K562 (cell line): ENCODE measurements at regions not wholly inside any gene's neighbourhood (a gene's known extent, or its start where the extent isn't known, plus 50 kb on each side); places are given as distances from the start of the nearest gene placed in this dataset.

Experiments used
- ATAC-seq: fragments of 200-7000 bp; cut with Tn5 transposase; 3 replicates; pipeline ENCODE4 v1.9.1; 2020; ENCODE audit warnings: moderate library complexity
- BruUV-seq: library from RNA; stranded (reverse); fragments of 400-500 nt; replicated peaks from 2 replicates; lab custom pipeline; 2021; lab: Mats Ljungman, UMichigan
- CTCF ChIA-PET: fragments of 300-600 bp; formaldehyde crosslinking; extraction: SDS; loops from one replicate; lab custom pipeline; 2021; ENCODE audit warnings: low intra/inter-chr PET ratio; lab: Yijun Ruan, JAX
- POLR2A ChIA-PET: fragments of 300-600, 350-650 bp; sonication (Branson Sonifier 250); formaldehyde crosslinking; extraction: SDS; loops from one replicate; lab custom pipeline; 2021; ENCODE audit warnings: antibody characterized with exemption, inconsistent platforms; lab: Yijun Ruan, JAX
- DNase-seq, 4 experiments: peaks; one replicate each; pipeline versions ENCODE4 v3.0.0 to v3.0.0-alpha.2; 2011 to 2018; ENCODE audit warnings: low spot score in 3 of 4, mixed read lengths in 3 of 4; ENCODE audit errors: extremely low read depth in 1 of 4
- FAIRE-seq: peaks from 2 replicates; lab custom pipeline; 2011; peaks lifted over from hg19 to GRCh38; lab: Jason Lieb, UNC
- H2AFZ ChIP-seq: 2 replicates; pipeline ENCODE4 v1.6.0; 2011; ENCODE audit warnings: low read depth, low read length, control low read depth, inconsistent platforms
- H3K27ac ChIP-seq: fragments of 200-600 bp; 3 replicates; pipeline ENCODE4 v1.8.0; 2011; ENCODE audit warnings: low read depth, mild to moderate bottlenecking, control low read depth, inconsistent platforms, low read length, moderate library complexity, mixed read lengths; ENCODE audit errors: extremely low read depth
- H3K27me3 ChIP-seq, 2 experiments: fragments of 300-600 bp in 1 of 2; 2 replicates in 1 of 2; 3 replicates in 1 of 2; pipeline versions ENCODE4 v1.6.0 to v1.8.0; 2011; ENCODE audit warnings: inconsistent platforms in 2 of 2, low read length in 2 of 2, mild to moderate bottlenecking in 1 of 2, mixed read lengths in 1 of 2, moderate library complexity in 1 of 2; ENCODE audit not compliant: control insufficient read depth in 2 of 2, insufficient read depth in 2 of 2
- H3K36me3 ChIP-seq: fragments of 300-600 bp; 3 replicates; pipeline ENCODE4 v1.8.0; 2011; ENCODE audit warnings: mild to moderate bottlenecking, low read length, inconsistent platforms; ENCODE audit not compliant: control insufficient read depth, insufficient read depth
- H3K4me1 ChIP-seq, 2 experiments: fragments of 200-600 bp in 1 of 2; replicated peaks in 1 of 2; 2 replicates in 1 of 2; 3 replicates in 1 of 2; pipeline versions ENCODE4 v1.5.1 to v1.8.0; 2011; ENCODE audit warnings: inconsistent platforms in 2 of 2, low read length in 2 of 2, mild to moderate bottlenecking in 1 of 2, mixed read lengths in 1 of 2, moderate library complexity in 1 of 2; ENCODE audit not compliant: control insufficient read depth in 2 of 2, insufficient read depth in 2 of 2
- H3K4me2 ChIP-seq: 2 replicates; pipeline ENCODE4 v1.6.1; 2011; ENCODE audit warnings: low read length, control low read depth, inconsistent platforms, mixed read lengths; ENCODE audit not compliant: insufficient read depth
- H3K4me3 ChIP-seq: fragments of 200-600 bp; sonication (generic), shearing (Covaris generic); 2 replicates; pipeline ENCODE4 v1.5.1; 2016; ENCODE audit warnings: control low read depth, inconsistent platforms
- H3K79me2 ChIP-seq: fragments of 200-600 bp; 3 replicates; pipeline ENCODE4 v1.8.0; 2011; ENCODE audit warnings: low read length, inconsistent platforms; ENCODE audit not compliant: control insufficient read depth, insufficient read depth
- H3K9ac ChIP-seq, 2 experiments: 2 replicates each; pipeline versions ENCODE4 v1.6.0 to v1.6.1; 2011; ENCODE audit warnings: low read depth in 2 of 2, low read length in 2 of 2, control low read depth in 1 of 2, inconsistent platforms in 1 of 2, mild to moderate bottlenecking in 1 of 2, mixed read lengths in 1 of 2; ENCODE audit not compliant: insufficient read depth in 1 of 2
- H3K9me1 ChIP-seq: one replicate; pipeline ENCODE4 v1.6.0; 2011; ENCODE audit warnings: inconsistent platforms, mild to moderate bottlenecking, low read length, moderate library complexity; ENCODE audit not compliant: control insufficient read depth, insufficient read depth
- H3K9me3 ChIP-seq: replicated peaks from 2 replicates; pipeline ENCODE4 v1.5.1; 2011; ENCODE audit warnings: low read depth, low read length, inconsistent platforms; ENCODE audit not compliant: control insufficient read depth, insufficient read depth
- H4K20me1 ChIP-seq: replicated peaks from 2 replicates; pipeline ENCODE4 v1.6.1; 2011; ENCODE audit warnings: low read length, inconsistent platforms, mixed read lengths; ENCODE audit not compliant: control insufficient read depth, insufficient read depth
- ASH1L ChIP-seq: fragments of 450-650 bp; IDR thresholded peaks from 2 replicates; pipeline ENCODE4 v1.6.1; 2018; ENCODE audit warnings: borderline replicate concordance, mild to moderate bottlenecking, low read depth; ENCODE audit not compliant: partially characterized antibody
- POLR3A ChIP-seq: IDR thresholded peaks from 2 replicates; pipeline ENCODE4 v1.6.1; 2011; ENCODE audit warnings: borderline replicate concordance, mild to moderate bottlenecking, moderate library complexity; ENCODE audit not compliant: insufficient read length, insufficient read depth; ENCODE audit errors: extremely low read depth
- SNRNP70 ChIP-seq: fragments of 200-400 bp; formaldehyde crosslinking; optimal IDR thresholded peaks from 2 replicates; pipeline ENCODE3; 2017; ENCODE audit warnings: low read depth, low read length
- ZNF3 ChIP-seq: fragments of 250-450 bp; sonication (Bioruptor Pico); IDR thresholded peaks from 2 replicates; pipeline ENCODE4 v1.5.0; 2021; ENCODE audit warnings: mild to moderate bottlenecking, moderate library complexity
- WGBS: fragments of 100-300 bp; shearing (Covaris generic); methylation state at CpG from one replicate; pipeline ENCODE4 v1.1.6; 2016; ENCODE audit warnings: low coverage, mixed read lengths; ENCODE audit not compliant: insufficient coverage; ENCODE audit errors: missing lambda C conversion rate; 5-methylcytosine and 5-hydroxymethylcytosine counted together
- in situ Hi-C: fragments of 300-500 bp; cut with MboI; formaldehyde crosslinking; loops from 4 replicates; pipeline ENCODE4 v1.15.0; 2018; ENCODE audit warnings: inconsistent platforms, mixed read lengths
- intact Hi-C: fragments of 100-400 bp; cut with micrococcal nuclease; formaldehyde crosslinking; loops from 2 replicates; pipeline ENCODE4 v1.14.2; 2022
- TF ChIP-seq, protein P1 (sequence below), 2 experiments: IDR thresholded peaks; 2 replicates each; pipeline ENCODE4 v1.6.1; 2012; ENCODE audit warnings: improper control_type of control experiment in 2 of 2, low read depth in 2 of 2, low read length in 2 of 2, borderline replicate concordance in 1 of 2
- TF ChIP-seq, protein P2 (sequence below): sonication (generic); formaldehyde crosslinking; IDR thresholded peaks from 2 replicates; pipeline ENCODE4 v1.8.0; 2022; ENCODE audit warnings: missing genetic modification reagents, mild to moderate bottlenecking, borderline replicate concordance

DNA sequence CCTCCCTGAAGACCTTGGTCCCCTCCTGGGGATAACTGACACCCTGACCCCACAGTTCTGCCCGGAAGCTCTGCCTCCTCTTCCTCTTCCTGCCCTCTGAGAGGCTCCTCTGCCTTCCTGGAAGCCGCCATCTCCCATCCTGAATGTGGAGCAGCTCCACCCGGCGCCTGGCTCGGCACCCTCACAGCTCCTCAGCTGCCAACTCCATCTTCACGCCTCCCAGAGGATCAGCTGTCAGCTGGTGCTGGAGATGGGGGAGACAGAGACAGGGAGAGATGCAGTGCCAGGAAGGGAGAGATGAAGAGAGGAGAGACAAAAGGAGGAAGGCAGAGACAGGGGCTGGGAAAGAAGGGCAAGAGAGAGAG, 210.4 kb upstream of the CSF3R start:
- ATAC-seq (no peak), DNase-seq (no peak), FAIRE-seq (no peak)
- TF ChIP-seq SNRNP70 (no peak), POLR3A (no peak), ASH1L (no peak), ZNF3 (CRISPR knock-in tag) (no peak)
- TF ChIP-seq, protein P1, sequence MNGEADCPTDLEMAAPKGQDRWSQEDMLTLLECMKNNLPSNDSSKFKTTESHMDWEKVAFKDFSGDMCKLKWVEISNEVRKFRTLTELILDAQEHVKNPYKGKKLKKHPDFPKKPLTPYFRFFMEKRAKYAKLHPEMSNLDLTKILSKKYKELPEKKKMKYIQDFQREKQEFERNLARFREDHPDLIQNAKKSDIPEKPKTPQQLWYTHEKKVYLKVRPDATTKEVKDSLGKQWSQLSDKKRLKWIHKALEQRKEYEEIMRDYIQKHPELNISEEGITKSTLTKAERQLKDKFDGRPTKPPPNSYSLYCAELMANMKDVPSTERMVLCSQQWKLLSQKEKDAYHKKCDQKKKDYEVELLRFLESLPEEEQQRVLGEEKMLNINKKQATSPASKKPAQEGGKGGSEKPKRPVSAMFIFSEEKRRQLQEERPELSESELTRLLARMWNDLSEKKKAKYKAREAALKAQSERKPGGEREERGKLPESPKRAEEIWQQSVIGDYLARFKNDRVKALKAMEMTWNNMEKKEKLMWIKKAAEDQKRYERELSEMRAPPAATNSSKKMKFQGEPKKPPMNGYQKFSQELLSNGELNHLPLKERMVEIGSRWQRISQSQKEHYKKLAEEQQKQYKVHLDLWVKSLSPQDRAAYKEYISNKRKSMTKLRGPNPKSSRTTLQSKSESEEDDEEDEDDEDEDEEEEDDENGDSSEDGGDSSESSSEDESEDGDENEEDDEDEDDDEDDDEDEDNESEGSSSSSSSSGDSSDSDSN (IDR thresholded peaks at IDR 0.05; ENCODE audit: borderline replicate concordance in 1 of 2, low read depth in 2 of 2, low read length in 2 of 2), result no peak
- TF ChIP-seq, protein P2, sequence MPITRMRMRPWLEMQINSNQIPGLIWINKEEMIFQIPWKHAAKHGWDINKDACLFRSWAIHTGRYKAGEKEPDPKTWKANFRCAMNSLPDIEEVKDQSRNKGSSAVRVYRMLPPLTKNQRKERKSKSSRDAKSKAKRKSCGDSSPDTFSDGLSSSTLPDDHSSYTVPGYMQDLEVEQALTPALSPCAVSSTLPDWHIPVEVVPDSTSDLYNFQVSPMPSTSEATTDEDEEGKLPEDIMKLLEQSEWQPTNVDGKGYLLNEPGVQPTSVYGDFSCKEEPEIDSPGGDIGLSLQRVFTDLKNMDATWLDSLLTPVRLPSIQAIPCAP (CRISPR knock-in tag), result no peak
- Histone ChIP-seq H3K79me2 (no peaks in the 10 kb centered on the region), H4K20me1 (no peaks in the 10 kb centered on the region; the same call in 1 of the 2 replicates), H3K4me2 (no peak overlapping the region), H3K27ac (no peak overlapping the region), H3K4me1 (no peaks in the 10 kb centered on the region), H3K9ac (no peak overlapping the region), H3K4me3 (no peak overlapping the region), H3K27me3 (peaks cover 4 to 48% of the 10 kb centered on the region in 2 experiments; a peak in 4 of 5 replicates), H2AFZ (no peak overlapping the region), H3K9me3 (no peaks in the 10 kb centered on the region), H3K36me3 (no peaks in the 10 kb centered on the region), H3K9me1 (no peaks in the 10 kb centered on the region)
- 2% methylated on average over 6 of the region's 6 CpGs for WGBS
- intact Hi-C loops (no loop called here), in situ Hi-C loops (no loop called here)
- ChIA-PET CTCF (no interaction called here), POLR2A (interaction anchor here (0.7 kb wide), 1 partner anchor 561 kb away, joined by 3 read pairs; no protein-coding TSS in a partner anchor)
- BruUV-seq, result no TSS peak
